CD14-positive monocyte (primary cell): ENCODE measurements at regions not wholly inside any gene's neighbourhood (a gene's known extent, or its start where the extent isn't known, plus 50 kb on each side); places are given as distances from the start of the nearest gene placed in this dataset.

Source experiments
- DNase-seq, 3 donors: peaks; one replicate each; pipeline ENCODE4 v3.0.0-alpha.2; 2011 to 2022
- H2AFZ ChIP-seq: 2 replicates; pipeline ENCODE4 v1.6.0; 2012; ENCODE audit warnings: mild to moderate bottlenecking, low read depth, low read length, inconsistent platforms; ENCODE audit not compliant: insufficient read depth, poor library complexity, severe bottlenecking
- H3K27ac ChIP-seq, 2 donors: 1 replicate in 1 of 2; 2 replicates in 1 of 2; pipeline ENCODE4 v1.5.1; 2012 to 2013; ENCODE audit warnings: low read length in 2 of 2, control low read depth in 1 of 2, inconsistent platforms in 1 of 2, low read depth in 1 of 2, mild to moderate bottlenecking in 1 of 2
- H3K27me3 ChIP-seq, 2 donors: one replicate each; pipeline versions ENCODE4 v1.6.0 to v1.6.1; 2011 to 2013; ENCODE audit warnings: low read length in 2 of 2; ENCODE audit not compliant: control insufficient read depth in 2 of 2, insufficient read depth in 2 of 2
- H3K36me3 ChIP-seq, 2 donors: replicated peaks in 1 of 2; 1 replicate in 1 of 2; 2 replicates in 1 of 2; pipeline versions ENCODE4 v1.5.1 to v1.6.1; 2012 to 2013; ENCODE audit warnings: low read length in 2 of 2, control low read depth in 1 of 2, inconsistent platforms in 1 of 2, mild to moderate bottlenecking in 1 of 2; ENCODE audit not compliant: insufficient read depth in 2 of 2, control insufficient read depth in 1 of 2
- H3K4me1 ChIP-seq, 2 donors: 1 replicate in 1 of 2; 2 replicates in 1 of 2; pipeline versions ENCODE4 v1.5.1 to v1.6.1; 2012 to 2013; ENCODE audit warnings: low read length in 2 of 2, control low read depth in 1 of 2, inconsistent platforms in 1 of 2, mild to moderate bottlenecking in 1 of 2, moderate library complexity in 1 of 2; ENCODE audit not compliant: insufficient read depth in 2 of 2, control insufficient read depth in 1 of 2
- H3K4me2 ChIP-seq: replicated peaks from 2 replicates; pipeline ENCODE3; 2012; ENCODE audit warnings: low read length, moderate library complexity, mild to moderate bottlenecking; ENCODE audit not compliant: poor library complexity, severe bottlenecking; ENCODE audit errors: extremely low read depth
- H3K4me3 ChIP-seq, 3 experiments: fragments of 200-600 bp in 1 of 3; sonication (generic) in 1 of 3; replicated peaks in 1 of 3; 1 replicate in 2 of 3; 2 replicates in 1 of 3; pipeline ENCODE4 v1.5.1; 2011 to 2013; ENCODE audit warnings: low read length in 3 of 3, mild to moderate bottlenecking in 3 of 3, control low read depth in 2 of 3, low read depth in 2 of 3, inconsistent platforms in 1 of 3, moderate library complexity in 1 of 3
- H3K79me2 ChIP-seq: 2 replicates; pipeline ENCODE4 v1.6.0; 2012; ENCODE audit warnings: mild to moderate bottlenecking, control low read depth, inconsistent platforms, low read length, moderate library complexity; ENCODE audit not compliant: insufficient read depth
- H3K9ac ChIP-seq: 2 replicates; pipeline ENCODE4 v1.6.0; 2017; ENCODE audit warnings: low read length, mild to moderate bottlenecking; ENCODE audit not compliant: insufficient read depth, poor library complexity, severe bottlenecking
- H3K9me3 ChIP-seq, 2 donors: replicated peaks in 1 of 2; 1 replicate in 1 of 2; 2 replicates in 1 of 2; pipeline versions ENCODE4 v1.5.1 to v1.6.1; 2012 to 2013; ENCODE audit warnings: low read length in 2 of 2, control low read depth in 1 of 2; ENCODE audit not compliant: control insufficient read depth in 1 of 2, insufficient read depth in 1 of 2
- H4K20me1 ChIP-seq: 2 replicates; pipeline ENCODE4 v1.6.0; 2012; ENCODE audit warnings: mild to moderate bottlenecking, low read length, control low read depth, moderate library complexity; ENCODE audit not compliant: insufficient read depth
- H3K27ac Mint-ChIP-seq, 7 donors: one replicate each; pipeline ENCODE4 v1.8.0; 2020; ENCODE audit warnings: mild to moderate bottlenecking in 7 of 7, mixed read lengths in 7 of 7, moderate library complexity in 6 of 7, inconsistent platforms in 2 of 7
- H3K27me3 Mint-ChIP-seq, 3 donors: one replicate each; pipeline ENCODE4 v1.8.0; 2021 to 2022; ENCODE audit warnings: low read depth in 3 of 3, mild to moderate bottlenecking in 3 of 3, mixed read lengths in 3 of 3, moderate library complexity in 3 of 3, inconsistent platforms in 1 of 3
- H3K36me3 Mint-ChIP-seq, 2 donors: one replicate each; pipeline ENCODE4 v1.8.0; 2020; ENCODE audit warnings: mixed read lengths in 2 of 2, inconsistent platforms in 1 of 2, mild to moderate bottlenecking in 1 of 2
- H3K4me1 Mint-ChIP-seq: one replicate; pipeline ENCODE4 v1.8.0; 2020; ENCODE audit warnings: mild to moderate bottlenecking, mixed read lengths
- H3K4me3 Mint-ChIP-seq, 2 donors: one replicate each; pipeline ENCODE4 v1.8.0; 2020; ENCODE audit warnings: mild to moderate bottlenecking in 2 of 2, mixed read lengths in 2 of 2, moderate library complexity in 1 of 2
- H3K9me3 Mint-ChIP-seq, 7 donors: one replicate each; pipeline ENCODE4 v1.8.0; 2020 to 2022; ENCODE audit warnings: mixed read lengths in 7 of 7, mild to moderate bottlenecking in 6 of 7, moderate library complexity in 6 of 7, inconsistent platforms in 2 of 7
- CTCF ChIP-seq: fragments of 200-600 bp; IDR thresholded peaks from one replicate; pipeline ENCODE4 v1.8.0; 2022; ENCODE audit warnings: antibody characterized with exemption, mild to moderate bottlenecking
- WGBS: methylation state at CpG from one replicate; pipeline ENCODE4 v1.1.5; 2013; ENCODE audit warnings: missing lambda C conversion rate; ENCODE audit not compliant: insufficient coverage; 5-methylcytosine and 5-hydroxymethylcytosine counted together
- intact Hi-C, 2 donors: fragments of 100-400 bp; cut with micrococcal nuclease; formaldehyde crosslinking; loops; one replicate each; pipeline versions ENCODE4 v1.15.0 to v1.15.1; 2023

- H3K79me2 ChIP-seq: no peaks in the 10 kb centered on the region
- Mint-ChIP-seq H3K36me3 (no peaks in the 10 kb centered on the region), H3K27ac (no peak overlapping the region), H3K27me3 (peaks cover 2 to 4% (median 3%) of the 10 kb centered on the region in 3 donors), H3K9me3 (peaks cover 0 to 2% (median 0%) of the 10 kb centered on the region in 7 donors), H3K4me1 (no peaks in the 10 kb centered on the region), H3K4me3 (no peak overlapping the region)
- no peak overlapping the region for H3K9ac ChIP-seq
- no peak overlapping the region for H3K4me3 ChIP-seq
- no peaks in the 10 kb centered on the region for H3K36me3 ChIP-seq
- 64% methylated on average over 1 of the region's 4 CpGs for WGBS
- H4K20me1 ChIP-seq: no peaks in the 10 kb centered on the region
- no peak overlapping the region for H2AFZ ChIP-seq
- no peak for DNase-seq
- H3K27ac ChIP-seq: no peak overlapping the region
- no peaks in the 10 kb centered on the region for H3K9me3 ChIP-seq
- no peak overlapping the region for H3K4me2 ChIP-seq
- H3K4me1 ChIP-seq: no peaks in the 10 kb centered on the region
- H3K27me3 ChIP-seq: no peaks in the 10 kb centered on the region
- intact Hi-C loops: no loop called here
- no peak for TF ChIP-seq CTCF
Observed at GRCh38 chr4:185865901-185866328, 53.9 kb upstream of the SORBS2 start.

- Mint-ChIP-seq H3K4me1 (no peaks in the 10 kb centered on the region), H3K27me3 (peaks cover 2 to 4% (median 3%) of the 10 kb centered on the region in 3 donors), H3K27ac (no peak overlapping the region), H3K9me3 (no peaks in the 10 kb centered on the region), H3K36me3 (no peaks in the 10 kb centered on the region), H3K4me3 (no peak overlapping the region)
- Histone ChIP-seq H3K36me3 (no peaks in the 10 kb centered on the region), H3K4me3 (no peak overlapping the region), H3K27ac (no peak overlapping the region), H3K9me3 (no peaks in the 10 kb centered on the region), H4K20me1 (no peaks in the 10 kb centered on the region), H2AFZ (no peak overlapping the region), H3K4me1 (no peaks in the 10 kb centered on the region), H3K4me2 (no peak overlapping the region), H3K27me3 (no peaks in the 10 kb centered on the region), H3K9ac (no peak overlapping the region), H3K79me2 (no peaks in the 10 kb centered on the region)
- WGBS: 100% methylated on average over 2 of the region's 3 CpGs
- no peak for TF ChIP-seq CTCF
- DNase-seq: no peak
- intact Hi-C loops: no loop called here
Observed at GRCh38 chr4:185867770-185868169, 55.8 kb upstream of the SORBS2 start.
